CD4-positive, alpha-beta T cell treated with Interleukin-1 beta for 1 hour (primary cell): ENCODE measurements at regions not wholly inside any gene's neighbourhood (a gene's known extent, or its start where the extent isn't known, plus 50 kb on each side); places are given as distances from the start of the nearest gene placed in this dataset.

Experiments
- DNase-seq, 2 donors: peaks; one replicate each; pipeline ENCODE4 v3.0.0-alpha.2; 2020 to 2022

DNA sequence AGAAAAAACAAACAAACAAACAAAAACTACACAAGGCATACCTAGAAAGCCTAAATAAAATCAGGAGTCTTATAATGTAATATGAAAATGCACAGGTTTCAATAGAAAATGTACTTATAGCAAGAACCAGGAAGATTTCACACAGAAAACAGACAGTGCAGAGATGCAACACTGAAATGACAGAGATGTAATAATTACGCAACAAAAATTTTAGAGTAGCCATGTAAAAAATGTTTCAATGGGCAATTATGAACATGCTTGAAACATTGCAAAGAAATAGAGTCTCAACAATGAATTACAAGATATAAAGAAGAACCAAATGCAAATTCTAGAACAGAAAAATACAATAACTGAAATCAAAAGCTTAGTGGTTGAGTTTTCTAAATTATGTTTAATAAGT lies 405.9 kb downstream of the PLK2 start:
- DNase-seq = no peak

DNA sequence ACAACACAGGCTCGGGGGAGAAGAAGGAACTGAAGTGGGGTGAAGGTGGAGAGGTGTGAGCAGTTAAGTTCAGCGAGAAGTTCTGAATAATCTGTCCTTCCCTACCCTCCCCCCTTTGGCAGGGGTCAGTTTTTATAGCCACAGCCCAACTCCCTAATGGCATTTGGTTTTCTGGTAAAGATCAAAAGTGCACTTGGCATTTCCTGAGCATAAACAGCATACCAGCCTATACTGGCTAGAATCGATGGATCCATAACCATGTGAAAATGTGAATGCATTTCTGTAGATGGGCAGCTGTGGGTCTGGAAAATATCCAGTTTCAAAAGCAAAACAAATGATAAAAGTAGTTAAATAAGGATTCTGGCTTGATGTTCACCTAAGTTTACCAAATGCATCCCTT lies 410.9 kb downstream of the PLK2 start:
- no peak for DNase-seq

DNA sequence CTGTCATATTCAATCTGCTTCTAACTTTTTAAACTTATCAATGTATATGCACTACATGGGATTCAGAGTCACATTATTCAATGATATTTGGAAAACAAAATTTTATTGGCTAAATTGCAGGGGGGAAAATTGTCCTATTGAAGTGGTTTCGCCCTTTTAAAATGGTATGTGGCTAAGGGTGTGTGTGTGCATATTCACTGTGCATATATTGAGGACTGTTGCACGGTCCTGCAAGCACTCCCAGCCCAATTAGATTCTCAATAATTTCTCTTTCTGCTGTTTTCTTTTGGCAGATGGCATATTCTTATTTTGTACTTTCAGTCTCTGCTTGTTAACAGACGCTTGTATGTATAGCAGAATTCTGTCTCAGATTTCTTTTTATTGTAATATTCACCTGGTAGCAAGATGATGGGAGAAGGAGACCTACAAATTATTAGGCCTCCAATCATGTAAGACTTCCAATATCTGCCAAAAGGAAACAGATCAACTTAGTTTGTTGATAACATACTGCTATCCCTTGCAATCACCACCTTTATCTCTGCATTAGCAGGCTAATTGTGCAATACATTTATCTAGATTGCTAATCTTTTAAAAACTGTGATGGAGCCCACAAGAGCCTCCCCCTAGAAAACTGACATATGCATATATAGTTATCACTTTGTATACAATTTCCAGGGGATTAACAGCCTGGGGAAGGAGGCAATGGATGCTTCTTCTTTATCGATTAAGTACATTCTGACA lies 411.5 kb downstream of the PLK2 start:
- DNase-seq = no peak

DNA sequence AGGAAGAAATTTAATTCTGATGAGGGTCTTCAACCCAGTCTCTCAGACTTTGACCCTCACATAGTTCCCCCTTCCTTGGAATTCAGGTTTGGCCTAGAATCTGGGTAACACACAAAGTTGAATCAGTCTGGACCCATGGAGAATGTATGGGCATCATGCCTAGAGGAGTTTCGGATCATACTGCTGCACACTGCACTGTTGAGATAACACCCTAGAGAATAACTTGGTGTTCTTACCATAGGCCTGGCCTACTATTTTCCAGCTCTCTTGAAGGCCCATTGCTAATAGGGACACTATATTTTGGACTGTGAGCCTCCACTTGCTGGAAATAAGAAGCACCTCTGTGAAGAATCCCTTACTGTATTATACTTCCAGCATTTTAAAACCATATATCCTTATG lies 413.5 kb downstream of the PLK2 start:
- DNase-seq = no peak

DNA sequence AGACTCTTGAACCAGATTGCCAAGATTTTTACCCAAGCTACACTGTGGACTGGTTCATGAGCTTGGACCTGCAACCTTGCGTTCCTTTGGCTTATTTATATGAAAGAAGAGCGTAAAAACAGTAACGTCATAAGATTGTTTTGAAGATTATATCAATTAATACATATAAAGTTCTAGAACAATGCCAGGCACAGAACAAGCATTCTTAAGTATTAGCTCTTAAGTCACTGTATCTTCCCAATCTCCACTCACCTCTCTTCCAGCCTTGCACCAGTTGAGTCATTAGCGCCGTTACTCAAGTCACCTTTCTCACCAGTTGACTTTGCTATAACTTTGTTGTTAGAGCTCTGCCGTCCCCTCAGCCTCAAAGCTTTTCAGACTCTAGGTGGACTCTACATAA lies 415.7 kb downstream of the PLK2 start:
- DNase-seq = no peak

DNA sequence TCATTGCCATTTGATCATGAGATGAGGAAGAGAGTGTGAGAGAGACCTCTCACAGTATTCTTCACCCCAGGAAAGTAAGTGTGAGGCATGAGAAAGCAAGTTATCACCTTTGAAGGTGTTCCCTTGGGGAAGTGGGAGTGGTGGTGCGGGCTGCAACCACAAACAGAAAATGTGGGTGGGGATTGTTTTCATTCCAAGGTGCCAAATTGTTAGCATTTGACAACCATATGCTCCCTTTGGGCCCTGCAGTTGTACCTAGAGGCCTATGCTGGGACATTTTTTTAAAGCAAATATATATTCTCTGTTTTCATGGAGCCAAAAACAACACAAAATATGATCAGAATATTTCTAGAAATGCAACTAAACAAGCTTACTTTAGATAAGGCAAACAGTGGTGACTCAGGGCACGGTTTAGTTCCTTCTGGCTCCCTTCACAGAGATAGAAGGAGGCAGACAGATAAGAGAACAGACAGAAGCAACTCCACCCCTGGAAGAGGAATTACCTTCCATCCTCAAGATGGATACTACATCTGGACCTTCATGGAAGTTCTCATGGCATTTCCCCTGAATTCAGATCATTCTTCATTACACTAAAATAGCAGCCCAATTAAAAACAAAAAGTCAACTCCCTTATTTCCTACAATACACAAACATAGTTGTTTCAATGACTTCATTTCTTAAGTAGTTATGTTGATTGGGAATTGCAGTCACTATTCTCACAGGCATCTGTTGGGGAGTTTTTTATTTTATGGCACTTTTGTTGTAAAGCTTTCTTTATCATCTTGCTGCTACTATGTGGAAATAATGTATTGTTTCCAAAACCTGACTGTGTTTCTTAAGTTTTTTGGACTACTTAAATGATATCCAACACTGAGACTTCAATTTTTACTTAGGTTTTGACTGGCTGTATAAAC lies 416.6 kb downstream of the PLK2 start:
- DNase-seq = no peak

DNA sequence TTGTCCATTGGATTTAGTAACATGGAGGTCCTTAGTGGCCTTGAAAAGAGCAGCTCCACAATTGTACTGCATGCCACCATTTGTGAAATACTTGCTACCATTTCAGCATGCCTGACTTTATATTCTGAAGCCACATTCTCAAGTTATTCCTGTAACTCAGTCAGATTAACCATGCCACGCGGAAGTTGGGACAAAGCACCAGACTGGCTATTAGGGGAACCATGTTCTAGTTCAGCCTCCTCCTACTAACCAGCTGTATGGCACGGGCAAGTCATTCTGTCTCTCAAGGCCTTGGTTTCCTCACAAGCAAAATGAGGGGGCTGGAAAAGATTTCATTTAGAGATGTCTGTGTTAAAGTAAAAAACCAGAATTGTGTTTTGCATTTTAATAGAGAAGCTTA lies 418.0 kb downstream of the PLK2 start:
- DNase-seq = no peak

DNA sequence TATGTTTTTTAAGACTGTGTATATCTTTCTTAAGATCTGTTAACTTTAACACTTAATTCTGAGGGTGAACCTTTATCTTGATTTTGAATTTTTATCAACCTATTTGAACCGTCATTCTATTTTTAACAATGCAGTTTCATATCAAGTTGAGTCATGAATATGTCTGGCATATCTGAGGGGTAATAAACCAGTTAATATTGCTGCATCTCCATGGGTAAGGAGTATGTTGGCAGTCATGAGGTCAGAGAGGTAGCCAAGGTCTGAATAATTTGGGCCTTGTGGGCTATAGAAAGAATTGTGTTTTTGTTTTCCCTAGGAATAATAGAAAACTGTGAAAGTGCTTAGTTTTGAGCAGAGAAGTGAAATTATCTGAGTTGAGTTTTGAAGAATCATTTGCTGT lies 419.0 kb downstream of the PLK2 start:
- DNase-seq = no peak

DNA sequence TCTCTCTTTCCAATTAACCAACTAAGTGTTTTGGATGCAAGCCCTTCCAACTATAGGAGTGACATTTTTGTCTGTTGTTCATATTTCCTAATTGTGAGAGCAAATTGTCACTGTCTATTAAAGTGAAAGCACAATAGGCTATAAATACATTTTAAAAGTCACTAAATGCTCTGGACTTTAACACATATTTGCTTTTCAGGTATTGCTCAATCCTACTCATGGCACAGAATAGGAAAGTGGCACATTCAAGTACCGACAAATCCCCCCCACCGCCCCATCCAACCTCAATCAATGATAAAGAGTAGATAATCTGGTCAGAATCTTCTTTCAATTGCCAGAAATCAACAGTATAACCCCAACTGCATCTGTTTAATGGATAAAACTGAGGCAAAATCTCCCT lies 419.8 kb downstream of the PLK2 start:
- no peak for DNase-seq

DNA sequence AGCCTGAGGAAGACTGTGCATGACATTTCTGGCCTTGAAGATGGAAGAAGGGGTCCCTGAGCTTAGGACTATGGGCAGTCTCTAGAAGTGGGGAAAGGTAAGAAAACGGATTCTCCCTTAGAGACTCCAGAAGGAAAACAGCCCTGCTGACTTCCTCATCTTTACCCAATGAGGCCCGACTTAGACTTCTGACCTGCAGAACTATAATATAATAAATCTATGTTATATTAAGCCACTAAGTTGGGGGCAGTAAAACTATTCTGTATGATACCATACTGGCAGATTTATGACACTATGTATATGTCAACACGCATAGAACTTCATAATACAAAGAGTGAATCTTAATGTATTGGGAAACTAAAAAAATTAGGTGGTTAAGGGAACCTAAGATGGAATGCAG lies 422.0 kb downstream of the PLK2 start:
- no peak for DNase-seq

DNA sequence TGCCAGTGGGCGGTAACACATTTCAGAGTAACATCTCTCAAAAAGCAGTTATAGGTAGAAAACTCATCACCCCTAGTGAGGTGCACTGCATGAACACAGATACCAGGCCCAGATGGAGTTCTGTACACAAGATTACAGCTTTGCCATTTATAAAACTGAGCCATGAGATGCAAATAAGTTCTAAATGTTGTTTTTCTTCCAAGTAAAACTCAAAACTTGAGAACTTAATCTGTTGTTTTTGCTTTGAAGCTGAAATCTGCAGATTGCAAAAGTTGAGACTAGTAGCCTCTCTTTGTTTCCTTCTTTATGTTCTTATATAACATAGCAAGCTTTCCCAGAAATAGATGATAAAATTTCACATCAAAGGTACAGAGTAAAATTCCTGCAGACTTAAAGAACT lies 434.1 kb downstream of the PLK2 start:
- DNase-seq = no peak

DNA sequence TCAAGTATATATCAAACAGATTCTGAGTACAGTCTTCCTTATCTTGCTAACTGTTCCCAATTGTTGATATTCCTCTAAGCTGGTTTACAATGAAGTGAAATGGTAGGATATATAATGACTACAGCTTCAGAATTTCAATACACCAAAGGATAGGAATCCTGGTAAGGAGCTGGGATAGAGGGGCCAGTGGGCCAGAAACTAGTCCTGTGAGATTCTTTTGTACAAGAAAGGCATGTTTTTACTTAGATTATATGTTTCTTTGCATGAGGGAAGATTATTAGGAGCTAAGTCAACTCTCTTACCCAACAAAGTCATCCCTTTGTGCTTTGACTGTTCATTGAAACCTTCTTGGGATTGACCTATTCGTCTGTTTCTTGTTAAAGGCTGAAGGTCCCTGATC lies 435.7 kb downstream of the PLK2 start:
- DNase-seq = no peak

DNA sequence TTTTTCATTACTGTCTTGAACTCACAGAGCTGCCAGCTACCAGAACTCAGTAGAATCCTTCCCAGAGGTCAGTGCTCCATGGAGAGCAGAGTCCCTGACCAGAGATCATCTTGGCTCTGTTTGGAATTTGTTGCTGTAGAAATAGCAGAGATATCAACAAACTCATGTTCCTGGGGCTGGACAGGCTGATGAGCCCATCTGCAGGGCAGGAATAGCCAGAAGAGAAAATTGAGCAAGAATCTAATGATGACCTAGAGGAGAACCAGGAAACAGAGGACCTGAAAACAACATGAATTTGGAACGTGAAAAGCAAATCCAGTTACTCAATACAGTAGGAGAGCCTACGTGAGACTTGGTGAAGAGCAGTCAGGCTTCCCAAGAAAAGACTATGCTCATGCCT lies 437.8 kb downstream of the PLK2 start:
- DNase-seq = no peak

DNA sequence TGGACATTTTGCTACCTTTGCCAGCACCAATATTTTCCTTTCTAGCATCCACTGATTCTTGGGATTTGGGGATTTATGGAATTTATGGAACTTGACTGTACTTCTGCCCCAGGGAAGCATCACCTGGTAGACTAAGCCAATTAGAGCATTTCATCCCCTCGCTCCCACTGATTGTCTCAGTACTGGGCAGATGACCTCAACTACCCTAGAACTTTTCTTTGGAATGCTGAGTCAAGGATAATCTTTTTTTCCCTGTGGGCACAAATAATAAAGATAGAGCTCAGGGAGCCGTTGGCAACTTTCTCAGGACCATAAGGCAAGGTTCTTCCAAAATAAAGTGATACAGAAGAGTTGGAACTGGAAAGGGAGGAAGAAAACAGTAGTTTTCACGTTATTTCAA lies 438.4 kb downstream of the PLK2 start:
- no peak for DNase-seq

DNA sequence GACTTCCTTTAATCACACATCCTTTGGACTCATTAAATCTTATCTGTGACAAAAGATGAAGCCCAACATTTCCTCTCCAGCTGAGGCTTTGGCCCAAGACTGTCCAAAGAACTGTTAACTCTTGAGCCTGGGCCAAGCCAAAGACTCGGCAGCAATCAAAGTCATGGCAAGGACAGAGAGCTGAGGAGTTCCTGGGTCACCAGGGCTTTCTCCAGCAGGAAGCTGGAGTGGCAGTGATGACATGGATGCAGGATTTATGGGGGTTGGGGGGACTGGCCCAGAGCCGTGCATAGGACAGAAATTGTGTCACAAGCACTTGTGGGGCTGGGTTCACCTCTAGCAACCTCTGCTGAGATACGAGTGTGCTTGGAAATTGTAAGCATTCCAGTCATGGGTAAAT lies 440.3 kb downstream of the PLK2 start:
- no peak for DNase-seq

DNA sequence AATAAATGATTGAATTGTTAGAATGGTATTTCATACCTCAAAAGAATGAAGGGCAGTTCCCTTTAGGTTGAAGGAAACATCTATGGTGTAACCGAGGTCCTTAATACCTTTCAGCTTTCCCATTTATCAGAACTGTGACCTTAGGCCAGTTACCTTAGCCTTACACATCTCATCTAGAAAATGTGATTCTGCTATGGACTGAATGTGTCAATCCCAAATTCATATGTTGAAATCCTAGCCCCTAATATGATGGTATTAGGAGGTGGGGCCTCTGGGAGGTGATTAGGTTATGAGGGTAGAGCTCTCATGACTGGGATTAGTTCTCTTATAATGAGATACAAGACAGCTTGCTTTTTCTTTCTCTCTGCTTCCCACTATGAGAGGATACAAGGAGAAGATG lies 441.9 kb downstream of the PLK2 start:
- DNase-seq = no peak

DNA sequence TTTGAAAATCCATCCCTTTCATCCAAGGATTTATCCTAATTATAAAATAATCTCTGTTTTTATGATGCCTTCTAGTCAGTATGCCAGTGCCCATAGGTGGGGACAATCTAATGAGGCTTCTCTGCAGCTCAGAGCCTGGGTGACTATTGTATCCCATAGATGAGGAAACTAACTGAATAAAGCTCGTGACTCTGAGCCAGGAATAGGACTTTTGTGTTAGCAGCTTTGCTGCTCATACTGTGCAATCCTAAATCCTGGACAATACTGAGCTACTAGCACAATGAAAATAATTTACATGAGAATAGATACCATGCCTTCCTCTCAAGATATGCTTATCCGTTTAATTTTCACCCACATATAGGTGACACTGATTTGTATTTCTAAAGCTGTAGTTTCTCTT lies 443.0 kb downstream of the PLK2 start:
- no peak for DNase-seq

DNA sequence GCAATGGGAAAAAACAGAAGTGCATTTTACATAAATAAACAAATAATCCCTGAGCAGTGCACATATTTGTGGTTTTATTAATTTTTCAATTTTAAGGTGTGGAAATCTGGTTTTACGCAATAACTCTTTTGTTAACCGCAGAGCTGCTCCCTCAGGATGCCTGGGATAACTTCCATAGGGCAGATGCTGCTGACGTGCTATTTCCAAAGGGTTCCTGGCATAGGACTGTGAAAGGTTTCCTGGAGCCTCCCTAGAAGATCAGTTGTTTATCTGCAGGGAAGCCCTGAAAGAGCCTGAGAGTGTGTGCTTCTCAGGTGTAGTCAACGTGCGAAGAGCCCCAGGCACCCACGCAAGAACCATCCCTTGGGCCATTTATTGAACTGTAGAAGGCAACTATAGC lies 443.5 kb downstream of the PLK2 start:
- no peak for DNase-seq

DNA sequence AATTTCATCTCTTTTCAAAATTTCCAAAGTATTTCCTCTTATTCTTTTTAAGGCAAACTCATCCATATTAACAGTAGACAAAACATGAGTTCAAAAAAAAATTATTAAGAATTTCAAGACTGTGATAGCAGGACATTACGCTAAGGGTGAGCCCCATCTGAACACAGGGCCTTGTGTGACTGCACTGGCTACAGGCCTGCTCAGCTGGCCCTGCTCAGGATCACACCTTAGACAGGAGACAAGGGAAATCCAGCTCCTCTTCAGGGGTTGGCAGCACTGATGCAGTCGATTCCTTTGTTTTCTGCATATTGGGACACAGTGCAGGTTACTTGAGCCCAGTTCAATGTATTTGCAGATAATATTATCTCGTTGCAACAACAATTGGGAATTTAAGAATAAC lies 444.7 kb downstream of the PLK2 start:
- DNase-seq = no peak

DNA sequence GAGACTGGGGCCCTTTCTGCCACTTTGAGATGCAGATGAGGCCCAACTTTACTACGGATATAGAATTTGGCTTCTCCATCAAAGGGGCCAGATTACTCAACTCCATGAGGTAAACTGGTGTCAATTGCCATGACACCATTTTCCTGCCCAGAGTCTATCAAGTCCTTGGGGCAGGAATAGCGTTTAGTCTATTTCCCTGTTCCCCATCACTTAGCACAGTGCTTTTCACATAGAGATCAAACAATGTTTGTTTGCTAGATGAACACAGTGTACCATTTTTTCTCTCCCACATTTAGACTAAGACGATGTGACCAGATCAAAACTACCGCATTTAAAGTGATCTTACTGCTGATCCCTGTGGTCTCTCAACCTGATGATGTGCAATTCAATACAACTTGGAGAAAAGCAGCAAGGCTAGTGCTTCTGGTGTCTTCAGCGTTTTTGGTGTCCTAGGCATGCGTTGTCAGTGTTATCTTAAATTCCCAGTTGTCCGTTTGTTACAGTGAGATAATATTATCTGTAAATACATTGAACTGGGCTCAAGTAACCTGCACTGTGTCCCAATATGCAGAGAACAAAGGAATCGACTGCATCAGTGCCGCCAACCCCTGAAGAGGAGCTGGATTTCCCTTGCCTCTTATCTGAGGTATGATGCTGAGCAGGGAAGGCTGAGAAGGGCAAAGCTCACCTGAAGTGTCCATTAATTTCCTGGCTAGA lies 446.2 kb downstream of the PLK2 start:
- no peak for DNase-seq

DNA sequence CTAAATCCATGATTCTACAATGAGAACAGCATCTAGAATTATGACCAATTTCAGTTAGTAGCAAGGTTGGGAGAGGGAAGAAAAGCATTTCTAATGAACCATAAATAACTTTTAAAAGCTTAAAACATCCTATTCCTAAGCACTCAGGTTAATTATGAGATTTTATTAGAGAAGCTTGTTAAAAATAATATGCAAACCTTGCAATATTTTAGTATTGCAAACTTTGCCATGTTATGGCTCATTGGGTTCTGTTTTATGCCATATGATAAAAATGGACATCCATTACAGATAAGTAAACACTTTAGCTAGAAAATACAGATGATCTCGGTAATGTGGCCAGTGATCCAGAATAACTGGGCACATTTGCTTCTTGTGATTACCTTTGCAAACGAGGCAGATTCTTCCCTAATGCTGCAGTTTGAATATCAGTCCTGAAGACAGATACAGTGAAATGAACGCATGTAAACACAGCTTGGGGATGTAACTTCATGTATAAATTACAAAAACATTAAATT lies 447.0 kb downstream of the PLK2 start:
- DNase-seq = no peak

DNA sequence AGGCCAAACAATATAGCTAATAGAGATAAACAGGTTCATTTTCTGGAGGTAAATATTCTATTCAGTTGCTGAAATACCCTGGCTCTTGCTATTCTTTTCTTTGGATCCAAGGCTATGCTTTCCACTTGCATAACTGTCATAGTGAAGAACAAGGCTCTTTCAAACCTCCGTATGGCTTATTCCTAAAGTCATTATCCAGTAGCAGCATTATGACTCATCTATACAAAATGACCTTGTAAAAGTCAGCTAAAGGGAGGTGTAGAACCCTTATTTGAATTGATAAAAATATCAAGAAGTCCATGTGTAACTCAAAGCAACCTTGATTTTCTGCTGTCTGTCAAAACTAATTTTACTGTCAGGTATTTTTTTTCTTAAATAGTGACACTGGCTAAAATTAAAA lies 447.8 kb downstream of the PLK2 start:
- no peak for DNase-seq

DNA sequence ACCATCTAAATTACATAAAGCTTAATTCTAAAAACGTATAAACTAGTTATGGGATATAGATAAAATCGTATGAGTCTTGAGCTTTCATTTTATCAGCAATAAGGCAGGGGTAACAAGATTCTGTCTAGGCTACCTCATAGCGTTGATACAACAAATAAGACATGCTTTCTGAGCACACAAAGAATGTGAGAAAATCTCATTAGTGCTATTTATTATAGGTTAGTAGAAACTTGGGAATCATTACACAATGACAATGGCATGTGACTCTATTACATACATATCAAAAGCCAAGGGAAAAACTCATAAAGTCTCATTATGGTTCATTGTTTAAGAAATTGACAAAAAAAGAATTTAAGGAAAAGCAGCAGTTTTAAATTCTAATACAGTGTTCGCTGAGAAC lies 448.6 kb downstream of the PLK2 start:
- DNase-seq = no peak

DNA sequence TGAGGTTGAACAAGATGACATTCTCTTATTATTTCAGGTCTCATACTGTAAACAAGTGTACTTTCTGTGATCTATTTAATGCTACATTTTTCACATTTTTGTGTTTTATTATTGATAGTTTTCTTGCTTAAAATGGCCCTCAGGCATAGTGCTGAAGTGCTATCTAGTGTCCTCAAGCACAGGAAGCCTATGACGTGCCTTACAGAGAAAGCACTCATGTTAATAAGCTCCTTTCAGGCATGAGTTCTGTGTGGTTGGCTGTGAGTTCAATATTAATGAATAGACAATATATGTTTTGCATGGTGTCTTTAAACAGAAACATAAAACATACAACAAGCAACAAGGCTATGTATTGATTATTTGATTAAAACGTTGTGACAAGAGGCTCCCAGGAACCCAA lies 450.1 kb downstream of the PLK2 start:
- DNase-seq = no peak
